PC-9 (cell line): ENCODE measurements at regions not wholly inside any gene's neighbourhood (a gene's known extent, or its start where the extent isn't known, plus 50 kb on each side); places are given as distances from the start of the nearest gene placed in this dataset.

Experiments used
- EZH2 ChIP-seq: fragments of 200-600 bp; sonication (generic); IDR thresholded peaks from 2 replicates; pipeline ENCODE4 v1.8.0; 2017; ENCODE audit warnings: antibody characterized with exemption, low read depth
- TF ChIP-seq, protein P1 (sequence below): fragments of 200-600 bp; sonication (generic); conservative IDR thresholded peaks from 2 replicates; pipeline ENCODE4 v1.6.1; 2017; ENCODE audit warnings: mixed run types, antibody characterized with exemption, mild to moderate bottlenecking, moderate library complexity

DNA sequence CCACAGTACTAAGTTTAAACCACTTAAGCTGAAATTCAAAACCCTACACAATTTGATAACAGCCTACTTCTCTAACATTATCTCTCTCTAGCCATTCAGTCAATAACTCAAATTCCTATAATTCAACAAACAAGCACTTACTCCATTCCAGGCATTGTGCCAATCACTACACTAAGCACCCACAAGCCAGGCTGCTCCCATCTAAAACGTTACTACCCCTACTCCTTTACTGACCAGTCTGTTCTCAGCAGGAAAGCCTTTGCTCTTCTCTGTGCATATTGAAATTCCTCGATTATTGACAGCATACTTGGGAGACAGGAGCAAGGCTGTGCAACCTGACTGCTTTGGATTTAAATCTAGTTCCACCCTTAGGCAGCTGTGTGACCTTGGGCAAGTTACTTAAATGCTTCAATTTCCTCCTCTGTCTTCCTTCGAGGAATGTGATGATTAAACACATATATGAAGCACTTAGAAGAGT, 177.2 kb upstream of the THBS1 start:
- TF ChIP-seq, protein P1, sequence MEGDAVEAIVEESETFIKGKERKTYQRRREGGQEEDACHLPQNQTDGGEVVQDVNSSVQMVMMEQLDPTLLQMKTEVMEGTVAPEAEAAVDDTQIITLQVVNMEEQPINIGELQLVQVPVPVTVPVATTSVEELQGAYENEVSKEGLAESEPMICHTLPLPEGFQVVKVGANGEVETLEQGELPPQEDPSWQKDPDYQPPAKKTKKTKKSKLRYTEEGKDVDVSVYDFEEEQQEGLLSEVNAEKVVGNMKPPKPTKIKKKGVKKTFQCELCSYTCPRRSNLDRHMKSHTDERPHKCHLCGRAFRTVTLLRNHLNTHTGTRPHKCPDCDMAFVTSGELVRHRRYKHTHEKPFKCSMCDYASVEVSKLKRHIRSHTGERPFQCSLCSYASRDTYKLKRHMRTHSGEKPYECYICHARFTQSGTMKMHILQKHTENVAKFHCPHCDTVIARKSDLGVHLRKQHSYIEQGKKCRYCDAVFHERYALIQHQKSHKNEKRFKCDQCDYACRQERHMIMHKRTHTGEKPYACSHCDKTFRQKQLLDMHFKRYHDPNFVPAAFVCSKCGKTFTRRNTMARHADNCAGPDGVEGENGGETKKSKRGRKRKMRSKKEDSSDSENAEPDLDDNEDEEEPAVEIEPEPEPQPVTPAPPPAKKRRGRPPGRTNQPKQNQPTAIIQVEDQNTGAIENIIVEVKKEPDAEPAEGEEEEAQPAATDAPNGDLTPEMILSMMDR, result no peak
- TF ChIP-seq EZH2, result no peak
